A673 (cell line): ENCODE measurements at regions not wholly inside any gene's neighbourhood (a gene's known extent, or its start where the extent isn't known, plus 50 kb on each side); places are given as distances from the start of the nearest gene placed in this dataset.

Source experiments
- EZH2 ChIP-seq: fragments of 200-600 bp; sonication (generic); IDR thresholded peaks from 2 replicates; pipeline ENCODE4 v1.6.1; 2017; ENCODE audit warnings: borderline replicate concordance, low read depth, mild to moderate bottlenecking, mixed read lengths, antibody characterized with exemption, low read length; ENCODE audit not compliant: poor library complexity, severe bottlenecking
- TF ChIP-seq, protein P1 (sequence below): fragments of 300-800, 200-600 bp; sonication (generic); conservative IDR thresholded peaks from 2 replicates; pipeline ENCODE4 v1.5.1; 2017; ENCODE audit warnings: low read depth, mild to moderate bottlenecking, antibody characterized with exemption, low read length, moderate library complexity, mixed read lengths

GRCh38 chr4:116243431-116243830 is 841.9 kb downstream of the TRAM1L1 start:
- no peak for TF ChIP-seq EZH2
- TF ChIP-seq, protein P1, sequence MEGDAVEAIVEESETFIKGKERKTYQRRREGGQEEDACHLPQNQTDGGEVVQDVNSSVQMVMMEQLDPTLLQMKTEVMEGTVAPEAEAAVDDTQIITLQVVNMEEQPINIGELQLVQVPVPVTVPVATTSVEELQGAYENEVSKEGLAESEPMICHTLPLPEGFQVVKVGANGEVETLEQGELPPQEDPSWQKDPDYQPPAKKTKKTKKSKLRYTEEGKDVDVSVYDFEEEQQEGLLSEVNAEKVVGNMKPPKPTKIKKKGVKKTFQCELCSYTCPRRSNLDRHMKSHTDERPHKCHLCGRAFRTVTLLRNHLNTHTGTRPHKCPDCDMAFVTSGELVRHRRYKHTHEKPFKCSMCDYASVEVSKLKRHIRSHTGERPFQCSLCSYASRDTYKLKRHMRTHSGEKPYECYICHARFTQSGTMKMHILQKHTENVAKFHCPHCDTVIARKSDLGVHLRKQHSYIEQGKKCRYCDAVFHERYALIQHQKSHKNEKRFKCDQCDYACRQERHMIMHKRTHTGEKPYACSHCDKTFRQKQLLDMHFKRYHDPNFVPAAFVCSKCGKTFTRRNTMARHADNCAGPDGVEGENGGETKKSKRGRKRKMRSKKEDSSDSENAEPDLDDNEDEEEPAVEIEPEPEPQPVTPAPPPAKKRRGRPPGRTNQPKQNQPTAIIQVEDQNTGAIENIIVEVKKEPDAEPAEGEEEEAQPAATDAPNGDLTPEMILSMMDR: no peak
